PFSK-1 (cell line): ENCODE measurements at regions not wholly inside any gene's neighbourhood (a gene's known extent, or its start where the extent isn't known, plus 50 kb on each side); places are given as distances from the start of the nearest gene placed in this dataset.

Experiments
- FOXP2 ChIP-seq: optimal IDR thresholded peaks from 2 replicates; pipeline ENCODE3; 2011; ENCODE audit warnings: borderline replicate concordance, control low read depth, inconsistent platforms; ENCODE audit not compliant: insufficient read depth; ENCODE audit errors: extremely low read length, extremely low read depth
- POLR2AphosphoS5 ChIP-seq: IDR thresholded peaks from 2 replicates; pipeline ENCODE4 v1.6.1; 2012; ENCODE audit warnings: low read depth, mild to moderate bottlenecking, control low read depth, low read length, moderate library complexity
- SIN3A ChIP-seq: IDR thresholded peaks from 2 replicates; pipeline ENCODE4 v1.6.1; 2012; ENCODE audit warnings: mild to moderate bottlenecking, low read length, moderate library complexity, borderline replicate concordance; ENCODE audit not compliant: insufficient read depth
- TAF1 ChIP-seq: IDR thresholded peaks from 2 replicates; pipeline ENCODE4 v1.6.1; 2012; ENCODE audit warnings: low read length, control low read depth, borderline replicate concordance; ENCODE audit not compliant: insufficient read depth
- TF ChIP-seq, protein P1 (sequence below), 2 experiments: IDR thresholded peaks; 2 replicates each; pipeline versions ENCODE4 v1.6.1 to v1.8.0; 2011 to 2012; ENCODE audit warnings: low read depth in 2 of 2, low read length in 2 of 2, control low read depth in 1 of 2, inconsistent platforms in 1 of 2, mild to moderate bottlenecking in 1 of 2, moderate library complexity in 1 of 2; ENCODE audit not compliant: insufficient read depth in 1 of 2

DNA sequence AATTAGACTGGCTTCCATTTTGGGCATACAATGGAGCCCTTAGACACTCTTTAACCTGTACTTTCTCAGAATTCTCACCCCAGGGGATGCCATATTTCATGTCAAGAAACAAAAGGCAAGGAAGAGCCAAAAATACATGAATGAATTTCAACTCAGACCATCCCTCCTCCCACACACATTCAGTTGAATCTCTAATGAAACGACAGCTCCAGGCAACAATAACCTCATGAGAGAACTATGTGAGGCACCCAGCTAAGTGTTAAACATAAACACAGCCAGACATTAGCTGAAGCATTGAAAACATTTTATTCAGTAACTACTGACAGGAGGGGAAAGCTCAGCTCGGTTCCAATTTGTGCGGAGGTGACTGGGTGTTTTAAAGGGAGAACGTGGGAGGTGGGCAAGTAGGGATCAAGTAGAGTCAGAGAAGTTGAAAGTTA lies 1359.1 kb upstream of the CDH9 start:
- TF ChIP-seq TAF1, result no peak
- 0 out of 2 replicates have a peak, but pooled peaks have one; percentile 68 for TF ChIP-seq SIN3A

- no peak for TF ChIP-seq POLR2AphosphoS5
- TF ChIP-seq, protein P1, sequence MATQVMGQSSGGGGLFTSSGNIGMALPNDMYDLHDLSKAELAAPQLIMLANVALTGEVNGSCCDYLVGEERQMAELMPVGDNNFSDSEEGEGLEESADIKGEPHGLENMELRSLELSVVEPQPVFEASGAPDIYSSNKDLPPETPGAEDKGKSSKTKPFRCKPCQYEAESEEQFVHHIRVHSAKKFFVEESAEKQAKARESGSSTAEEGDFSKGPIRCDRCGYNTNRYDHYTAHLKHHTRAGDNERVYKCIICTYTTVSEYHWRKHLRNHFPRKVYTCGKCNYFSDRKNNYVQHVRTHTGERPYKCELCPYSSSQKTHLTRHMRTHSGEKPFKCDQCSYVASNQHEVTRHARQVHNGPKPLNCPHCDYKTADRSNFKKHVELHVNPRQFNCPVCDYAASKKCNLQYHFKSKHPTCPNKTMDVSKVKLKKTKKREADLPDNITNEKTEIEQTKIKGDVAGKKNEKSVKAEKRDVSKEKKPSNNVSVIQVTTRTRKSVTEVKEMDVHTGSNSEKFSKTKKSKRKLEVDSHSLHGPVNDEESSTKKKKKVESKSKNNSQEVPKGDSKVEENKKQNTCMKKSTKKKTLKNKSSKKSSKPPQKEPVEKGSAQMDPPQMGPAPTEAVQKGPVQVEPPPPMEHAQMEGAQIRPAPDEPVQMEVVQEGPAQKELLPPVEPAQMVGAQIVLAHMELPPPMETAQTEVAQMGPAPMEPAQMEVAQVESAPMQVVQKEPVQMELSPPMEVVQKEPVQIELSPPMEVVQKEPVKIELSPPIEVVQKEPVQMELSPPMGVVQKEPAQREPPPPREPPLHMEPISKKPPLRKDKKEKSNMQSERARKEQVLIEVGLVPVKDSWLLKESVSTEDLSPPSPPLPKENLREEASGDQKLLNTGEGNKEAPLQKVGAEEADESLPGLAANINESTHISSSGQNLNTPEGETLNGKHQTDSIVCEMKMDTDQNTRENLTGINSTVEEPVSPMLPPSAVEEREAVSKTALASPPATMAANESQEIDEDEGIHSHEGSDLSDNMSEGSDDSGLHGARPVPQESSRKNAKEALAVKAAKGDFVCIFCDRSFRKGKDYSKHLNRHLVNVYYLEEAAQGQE (IDR thresholded peaks at IDR 0.05; ENCODE audit: insufficient read depth in 1 of 2, low read depth in 2 of 2, low read length in 2 of 2), result no peak
- TF ChIP-seq SIN3A, result no peak
- TF ChIP-seq TAF1, result no peak
- no peak for TF ChIP-seq FOXP2
Observed at GRCh38 chr5:28391277-28391676, 1352.9 kb upstream of the CDH9 start.

DNA sequence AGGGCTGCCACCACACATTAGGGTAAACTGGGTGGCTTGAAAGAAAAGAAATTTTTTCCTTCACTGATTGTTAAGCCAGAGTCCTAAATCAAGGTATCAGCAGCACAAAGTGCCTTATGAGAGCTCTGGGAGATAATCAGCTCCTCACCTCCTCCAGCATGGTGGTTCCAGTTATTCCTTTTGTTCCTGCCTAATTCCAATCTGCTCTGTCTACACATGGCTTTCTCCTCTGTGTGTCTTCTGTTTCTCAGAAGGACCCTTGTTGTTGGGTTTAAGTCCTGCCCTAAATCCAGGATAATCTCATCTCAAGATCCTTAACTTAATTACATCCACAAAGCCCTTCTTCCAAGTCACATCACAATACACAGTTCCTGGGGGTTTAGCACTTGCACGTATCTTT lies 1352.0 kb upstream of the CDH9 start:
- no peak for TF ChIP-seq SIN3A
- no peak for TF ChIP-seq POLR2AphosphoS5

- TF ChIP-seq FOXP2, result no peak
- no peak for TF ChIP-seq POLR2AphosphoS5
- TF ChIP-seq TAF1, result no peak
- TF ChIP-seq SIN3A, result no peak
- TF ChIP-seq, protein P1 (IDR thresholded peaks at IDR 0.05; ENCODE audit: insufficient read depth in 1 of 2, low read depth in 2 of 2, low read length in 2 of 2), result no peak
Observed at GRCh38 chr5:28388428-28388827, 1350.0 kb upstream of the CDH9 start.

DNA sequence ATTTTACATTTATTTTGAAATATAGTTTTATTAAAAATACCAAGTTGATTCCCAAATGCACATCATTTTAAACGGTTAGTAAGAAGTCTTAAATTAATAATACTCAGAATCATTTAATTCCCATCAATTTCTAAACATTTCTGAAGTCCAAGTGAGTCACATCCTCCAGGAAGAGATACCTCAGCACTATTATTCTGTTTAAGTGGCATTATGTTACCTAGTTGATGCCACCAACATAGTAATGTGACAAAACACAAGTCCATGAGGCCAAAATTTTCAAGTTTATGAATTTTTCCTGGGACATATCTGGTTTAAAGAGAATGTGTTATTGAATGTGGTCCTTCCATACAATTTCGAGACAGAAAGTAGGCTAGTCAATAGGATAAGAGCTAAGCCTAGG lies 1348.3 kb upstream of the CDH9 start:
- TF ChIP-seq SIN3A (no peak), POLR2AphosphoS5 (no peak), TAF1 (no peak), FOXP2 (no peak)
- TF ChIP-seq, protein P1 (IDR thresholded peaks at IDR 0.05; ENCODE audit: insufficient read depth in 1 of 2, low read depth in 2 of 2, low read length in 2 of 2), result no peak

GRCh38 chr5:28380167-28380566 lies 1341.8 kb upstream of the CDH9 start:
- TF ChIP-seq SIN3A (no peak), TAF1 (no peak), POLR2AphosphoS5 (no peak), FOXP2 (no peak)
- TF ChIP-seq, protein P1 (IDR thresholded peaks at IDR 0.05; ENCODE audit: insufficient read depth in 1 of 2, low read depth in 2 of 2, low read length in 2 of 2), result no peak
